ENCODE measurements at regions not wholly inside any gene's neighbourhood (a gene's known extent, or its start where the extent isn't known, plus 50 kb on each side); places are given as distances from the start of the nearest gene placed in this dataset.

DNA sequence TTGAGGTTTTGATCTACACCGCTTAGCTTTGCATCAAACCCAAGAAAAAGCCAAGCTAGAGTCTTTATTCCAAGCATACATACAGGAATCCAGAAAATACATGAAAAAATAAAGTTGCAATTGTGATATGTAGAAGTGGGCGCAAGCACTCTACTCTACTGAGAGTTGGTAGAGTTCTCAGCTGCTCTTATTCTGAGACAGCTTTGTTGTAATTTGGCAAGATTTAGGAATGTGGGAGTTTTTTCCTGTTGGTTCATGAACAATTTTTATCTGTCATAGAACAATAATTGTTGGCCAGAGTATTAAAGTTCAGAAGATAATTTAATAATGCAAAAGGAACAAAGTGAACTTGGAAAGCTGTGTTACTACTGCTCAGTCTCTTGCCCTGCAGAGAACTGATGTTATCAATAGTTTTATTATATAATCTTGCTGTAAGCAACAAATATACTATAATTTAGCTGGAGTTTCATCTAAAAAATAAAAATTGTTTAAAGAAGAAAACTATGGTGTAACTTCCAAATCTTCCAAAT is 302.0 kb upstream of the RND3 start:
- TF ChIP-seq, protein P1, sequence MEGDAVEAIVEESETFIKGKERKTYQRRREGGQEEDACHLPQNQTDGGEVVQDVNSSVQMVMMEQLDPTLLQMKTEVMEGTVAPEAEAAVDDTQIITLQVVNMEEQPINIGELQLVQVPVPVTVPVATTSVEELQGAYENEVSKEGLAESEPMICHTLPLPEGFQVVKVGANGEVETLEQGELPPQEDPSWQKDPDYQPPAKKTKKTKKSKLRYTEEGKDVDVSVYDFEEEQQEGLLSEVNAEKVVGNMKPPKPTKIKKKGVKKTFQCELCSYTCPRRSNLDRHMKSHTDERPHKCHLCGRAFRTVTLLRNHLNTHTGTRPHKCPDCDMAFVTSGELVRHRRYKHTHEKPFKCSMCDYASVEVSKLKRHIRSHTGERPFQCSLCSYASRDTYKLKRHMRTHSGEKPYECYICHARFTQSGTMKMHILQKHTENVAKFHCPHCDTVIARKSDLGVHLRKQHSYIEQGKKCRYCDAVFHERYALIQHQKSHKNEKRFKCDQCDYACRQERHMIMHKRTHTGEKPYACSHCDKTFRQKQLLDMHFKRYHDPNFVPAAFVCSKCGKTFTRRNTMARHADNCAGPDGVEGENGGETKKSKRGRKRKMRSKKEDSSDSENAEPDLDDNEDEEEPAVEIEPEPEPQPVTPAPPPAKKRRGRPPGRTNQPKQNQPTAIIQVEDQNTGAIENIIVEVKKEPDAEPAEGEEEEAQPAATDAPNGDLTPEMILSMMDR (IDR thresholded peaks at IDR 0.05; ENCODE audit: low read depth, low read length) = no peak
- TF ChIP-seq MYC (IDR thresholded peaks at IDR 0.05; ENCODE audit: low read depth, low read length) = no peak
- TF ChIP-seq, protein P2, sequence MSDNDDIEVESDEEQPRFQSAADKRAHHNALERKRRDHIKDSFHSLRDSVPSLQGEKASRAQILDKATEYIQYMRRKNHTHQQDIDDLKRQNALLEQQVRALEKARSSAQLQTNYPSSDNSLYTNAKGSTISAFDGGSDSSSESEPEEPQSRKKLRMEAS (IDR thresholded peaks at IDR 0.05; ENCODE audit: low read depth, low read length) = no peak
- no peak for TF ChIP-seq POLR2A (IDR thresholded peaks at IDR 0.05; ENCODE audit: extremely low read depth, insufficient read length)
- no peak for DNase-seq (ENCODE audit: low read depth)
- no peak overlapping the region for H3K4me3 ChIP-seq (ENCODE audit: low read depth, low read length)

DNA sequence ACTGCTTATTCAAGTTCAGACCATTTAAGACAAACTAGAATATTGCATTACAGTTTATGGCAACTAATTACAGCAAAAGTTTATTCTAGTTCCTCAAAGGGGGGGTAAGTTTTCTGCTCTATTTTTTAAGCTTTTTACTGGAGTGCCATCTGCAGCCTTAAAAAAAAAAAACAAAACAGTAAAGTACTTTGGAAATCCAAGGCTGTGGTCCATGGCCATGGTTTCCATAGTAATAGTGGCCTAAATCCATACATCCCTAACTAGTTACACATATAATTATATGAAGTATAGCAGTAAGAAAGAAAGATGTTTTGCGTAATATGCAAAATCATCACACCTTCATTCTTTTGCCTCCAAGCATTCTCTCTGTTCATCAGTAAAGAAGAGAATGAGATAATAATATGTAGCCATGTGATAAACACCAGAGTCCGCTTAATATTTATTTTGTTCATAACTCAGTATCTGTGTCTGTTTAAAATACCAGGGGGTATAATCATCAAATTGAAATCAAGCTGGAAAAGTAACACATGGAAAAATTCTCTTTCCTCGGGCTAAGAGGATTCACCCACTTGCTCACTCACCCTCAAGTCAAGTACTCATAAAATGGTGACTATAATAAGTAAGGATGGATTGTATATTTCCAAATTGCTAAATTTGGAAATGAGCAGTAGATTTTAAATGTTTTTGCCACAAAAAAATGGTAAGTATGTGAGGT is 301.1 kb upstream of the RND3 start:
- DNase-seq (ENCODE audit: low read depth) = no peak
- TF ChIP-seq MYC (IDR thresholded peaks at IDR 0.05; ENCODE audit: low read depth, low read length) (no peak), POLR2A (IDR thresholded peaks at IDR 0.05; ENCODE audit: extremely low read depth, insufficient read length) (no peak)
- TF ChIP-seq, protein P1 (IDR thresholded peaks at IDR 0.05; ENCODE audit: low read depth, low read length) = no peak
- TF ChIP-seq, protein P2 (IDR thresholded peaks at IDR 0.05; ENCODE audit: low read depth, low read length) = no peak
- no peak overlapping the region for H3K4me3 ChIP-seq (ENCODE audit: low read depth, low read length)

DNA sequence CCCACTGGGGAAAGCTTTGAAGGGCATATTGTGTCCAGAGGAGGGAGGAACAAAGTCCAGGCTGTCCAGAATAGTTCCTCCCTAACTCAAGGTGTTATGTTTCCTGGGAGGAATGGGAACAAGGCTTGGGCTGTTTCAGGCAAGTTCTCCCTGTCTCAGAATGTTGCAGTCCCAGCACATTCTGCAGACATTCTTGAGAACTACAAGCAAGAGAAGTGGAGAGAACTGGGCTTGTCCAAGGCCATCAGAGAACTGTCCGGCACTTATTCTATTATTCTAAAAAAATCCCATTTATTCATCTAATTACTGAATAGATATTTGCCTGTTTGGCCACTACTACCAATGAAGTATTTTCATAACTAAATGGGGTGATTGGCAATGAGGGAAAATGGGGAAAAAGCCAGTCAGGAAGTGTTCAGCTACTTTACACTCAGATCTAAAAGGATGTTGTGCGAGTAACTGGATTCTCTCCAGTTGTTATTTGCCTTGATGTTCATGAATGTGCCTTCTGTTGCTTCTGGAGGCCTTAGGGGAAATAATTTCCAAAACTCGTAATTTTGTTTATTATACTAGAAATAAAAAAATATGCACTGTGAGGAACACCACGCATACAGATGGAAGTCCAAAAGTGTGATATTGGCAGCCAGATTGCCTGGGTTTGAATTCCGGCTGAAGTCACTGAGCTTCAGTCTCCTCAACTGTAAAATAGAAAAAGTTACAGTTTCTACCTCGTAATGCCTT is 300.1 kb upstream of the RND3 start:
- TF ChIP-seq, protein P1 (IDR thresholded peaks at IDR 0.05; ENCODE audit: low read depth, low read length) = no peak
- TF ChIP-seq, protein P2 (IDR thresholded peaks at IDR 0.05; ENCODE audit: low read depth, low read length) = no peak
- TF ChIP-seq POLR2A (IDR thresholded peaks at IDR 0.05; ENCODE audit: extremely low read depth, insufficient read length) (no peak), MYC (IDR thresholded peaks at IDR 0.05; ENCODE audit: low read depth, low read length) (no peak)
- no peak for DNase-seq (ENCODE audit: low read depth)
- H3K4me3 ChIP-seq (ENCODE audit: low read depth, low read length) = no peak overlapping the region

DNA sequence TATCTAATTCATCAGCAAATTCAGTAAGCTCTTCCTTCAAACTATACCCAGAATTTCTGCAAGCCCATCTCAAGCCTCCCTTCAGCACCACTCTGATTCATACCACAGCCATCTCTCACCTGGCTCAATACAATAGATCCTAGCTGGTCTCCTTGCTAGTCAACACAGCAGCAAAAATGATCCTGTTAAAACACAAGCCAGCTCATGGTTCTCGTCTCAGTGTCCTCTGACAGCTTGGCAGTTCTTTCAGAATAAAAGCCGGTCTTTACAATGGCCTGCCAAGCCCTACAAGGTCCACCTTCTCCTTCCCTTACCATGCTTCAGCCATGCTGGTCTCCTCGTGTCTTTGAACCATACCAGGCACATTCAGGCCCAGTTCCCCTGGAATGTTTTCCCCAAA is 296.9 kb upstream of the RND3 start:
- H3K4me3 ChIP-seq (ENCODE audit: low read depth, low read length) = no peak overlapping the region
- TF ChIP-seq, protein P2 (IDR thresholded peaks at IDR 0.05; ENCODE audit: low read depth, low read length) = no peak
- TF ChIP-seq, protein P1 (IDR thresholded peaks at IDR 0.05; ENCODE audit: low read depth, low read length) = no peak
- TF ChIP-seq POLR2A (IDR thresholded peaks at IDR 0.05; ENCODE audit: extremely low read depth, insufficient read length) = no peak
- no peak for TF ChIP-seq MYC (IDR thresholded peaks at IDR 0.05; ENCODE audit: low read depth, low read length)
- DNase-seq (ENCODE audit: low read depth) = no peak

DNA sequence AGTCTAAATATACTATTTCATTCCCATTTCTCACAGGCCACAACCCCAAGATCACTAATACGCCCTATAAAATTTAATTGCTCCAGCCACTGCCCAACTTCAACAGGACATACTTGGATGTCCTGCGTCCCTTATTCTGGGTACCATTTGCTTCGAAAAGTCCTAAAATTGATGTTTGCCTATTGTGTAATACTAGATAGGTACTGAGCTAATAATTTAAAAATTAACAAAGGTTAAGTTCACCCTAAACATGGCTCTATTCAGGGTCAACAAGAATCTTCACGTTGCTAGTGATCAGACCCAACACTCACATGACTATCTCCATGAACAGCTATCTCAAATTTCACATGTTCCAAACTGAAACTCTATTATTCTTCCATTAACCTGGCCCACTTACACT is 296.4 kb upstream of the RND3 start:
- no peak for DNase-seq (ENCODE audit: low read depth)
- no peak overlapping the region for H3K4me3 ChIP-seq (ENCODE audit: low read depth, low read length)
- TF ChIP-seq, protein P1 (IDR thresholded peaks at IDR 0.05; ENCODE audit: low read depth, low read length) = no peak
- TF ChIP-seq, protein P2 (IDR thresholded peaks at IDR 0.05; ENCODE audit: low read depth, low read length) = no peak
- TF ChIP-seq POLR2A (IDR thresholded peaks at IDR 0.05; ENCODE audit: extremely low read depth, insufficient read length) = no peak
- no peak for TF ChIP-seq MYC (IDR thresholded peaks at IDR 0.05; ENCODE audit: low read depth, low read length)

All from NB4 (cell line).